AG04449 (cell line): ENCODE measurements at regions not wholly inside any gene's neighbourhood (a gene's known extent, or its start where the extent isn't known, plus 50 kb on each side); places are given as distances from the start of the nearest gene placed in this dataset.

ENCODE experiments used
- CTCF ChIA-PET: fragments of 350-600 bp; formaldehyde crosslinking; extraction: SDS; loops from one replicate; lab custom pipeline; 2021; ENCODE audit warnings: antibody characterized with exemption; lab: Yijun Ruan, JAX
- POLR2A ChIA-PET: fragments of 400-600, 350-600 bp; formaldehyde crosslinking; extraction: SDS; loops from one replicate; lab custom pipeline; 2020; ENCODE audit warnings: antibody characterized with exemption, inconsistent platforms; lab: Yijun Ruan, JAX
- DNase-seq: peaks from one replicate; pipeline ENCODE4 v3.0.0-alpha.2; 2010; ENCODE audit warnings: low read depth, low spot score
- H3K4me3 ChIP-seq: 2 replicates; pipeline ENCODE4 v1.5.1; 2011; ENCODE audit warnings: low read depth, mild to moderate bottlenecking, control low read depth, low read length
- CTCF ChIP-seq: IDR thresholded peaks from one replicate; pipeline ENCODE4 v1.5.1; 2011; ENCODE audit warnings: mild to moderate bottlenecking, moderate library complexity, low read length, control low read depth, inconsistent platforms; ENCODE audit not compliant: insufficient read depth; ENCODE audit errors: missing control alignments

GRCh38 chr15:70477750-70478250, 285.6 kb downstream of the UACA start:
- CTCF ChIA-PET, result interaction anchor here (3.8 to 8.1 kb wide), 2 partner anchors 11 kb away, joined by 15 to 51 read pairs; no protein-coding TSS in a partner anchor
- TF ChIP-seq CTCF, result no peak
- DNase-seq, result no peak
- no peak overlapping the region for H3K4me3 ChIP-seq
- POLR2A ChIA-PET, result no interaction called here

- no peak overlapping the region for H3K4me3 ChIP-seq
- CTCF ChIA-PET, result interaction anchor here (1.0 to 8.1 kb wide), 5 partner anchors 7 to 16 kb away, joined by 3 to 51 read pairs (median 15); no protein-coding TSS in a partner anchor
- POLR2A ChIA-PET, result no interaction called here
- no peak for TF ChIP-seq CTCF
- no peak for DNase-seq
Measured at GRCh38 chr15:70476441-70476840, 286.9 kb downstream of the UACA start.

GRCh38 chr15:70475921-70476320, 287.4 kb downstream of the UACA start:
- no peak overlapping the region for H3K4me3 ChIP-seq
- DNase-seq, result no peak
- ChIA-PET POLR2A (no interaction called here), CTCF (interaction anchor here (1.0 to 8.1 kb wide), 4 partner anchors 8 to 16 kb away, joined by 3 to 51 read pairs (median 18); no protein-coding TSS in a partner anchor)
- TF ChIP-seq CTCF, result no peak

- ChIA-PET CTCF (interaction anchor here (1.0 to 8.1 kb wide), 5 partner anchors 9 to 996 kb away, joined by 3 to 51 read pairs (median 9); no protein-coding TSS in a partner anchor), POLR2A (no interaction called here)
Measured at GRCh38 chr15:70475407-70475781, 288.0 kb downstream of the UACA start.

GRCh38 chr15:70474471-70475406, 288.6 kb downstream of the UACA start:
- H3K4me3 ChIP-seq, result no peak overlapping the region
- ChIA-PET POLR2A (interaction anchor here (0.9 kb wide), 1 partner anchor 375 kb away, joined by 3 read pairs; no protein-coding TSS in a partner anchor), CTCF (interaction anchor here (1.2 to 8.1 kb wide), 5 partner anchors 9 to 995 kb away, joined by 5 to 51 read pairs (median 9); no protein-coding TSS in a partner anchor)
- peak; percentile 76 for DNase-seq
- TF ChIP-seq CTCF, result no peak

More at GRCh38 chr15:70475407-70475781, 288.0 kb downstream of the UACA start:
- no peak overlapping the region for H3K4me3 ChIP-seq
- no peak for DNase-seq
- TF ChIP-seq CTCF, result no peak
